GM21529 (cell line): ENCODE measurements at regions not wholly inside any gene's neighbourhood (a gene's known extent, or its start where the extent isn't known, plus 50 kb on each side); places are given as distances from the start of the nearest gene placed in this dataset.
"Not testable (repeated sequence)": the region's sequence is repeated elsewhere in the genome, so short reads cannot be mapped to it uniquely, and the experiment has no call there.

Experiments
- ATAC-seq: cut with Tn5 transposase; IDR thresholded peaks from one replicate; pipeline ENCODE4 v1.9.1; 2021; ENCODE audit not compliant: unreplicated experiment

- ATAC-seq, result no peak
Observed at GRCh38 chr11:112533682-112534081, 273.0 kb upstream of the PLET1 start.

- no peak for ATAC-seq
Observed at GRCh38 chr11:112534208-112534607, 273.5 kb upstream of the PLET1 start.

GRCh38 chr11:112537026-112537425, 276.4 kb upstream of the PLET1 start:
- no peak for ATAC-seq

GRCh38 chr11:112537846-112538330, 277.2 kb upstream of the PLET1 start:
- ATAC-seq, result no peak

GRCh38 chr11:112538534-112539280, 278.0 kb upstream of the PLET1 start:
- no peak for ATAC-seq

GRCh38 chr11:112539281-112539555, 278.6 kb upstream of the PLET1 start:
- not testable (repeated sequence) for ATAC-seq

GRCh38 chr11:112539741-112540140, 279.1 kb upstream of the PLET1 start:
- no peak for ATAC-seq

GRCh38 chr11:112540261-112540660, 279.6 kb upstream of the PLET1 start:
- no peak for ATAC-seq

- no peak for ATAC-seq
Observed at GRCh38 chr11:112541140-112542046, 280.7 kb upstream of the PLET1 start.

- ATAC-seq, result no peak
Observed at GRCh38 chr11:112542479-112542878, 281.8 kb upstream of the PLET1 start.

- no peak for ATAC-seq
Observed at GRCh38 chr11:112543390-112543789, 282.7 kb upstream of the PLET1 start.

- no peak for ATAC-seq
Observed at GRCh38 chr11:112548641-112549040, 288.0 kb upstream of the PLET1 start.

GRCh38 chr11:112553205-112553731, 292.6 kb upstream of the PLET1 start:
- no peak for ATAC-seq

- ATAC-seq, result no peak
Observed at GRCh38 chr11:112554586-112554985, 293.9 kb upstream of the PLET1 start.

GRCh38 chr11:112555491-112556364, 295.1 kb upstream of the PLET1 start:
- no peak for ATAC-seq

GRCh38 chr11:112558691-112559090, 298.0 kb upstream of the PLET1 start:
- no peak for ATAC-seq

- no peak for ATAC-seq
Observed at GRCh38 chr11:112563808-112564207, 303.1 kb upstream of the PLET1 start.

- ATAC-seq, result no peak
Observed at GRCh38 chr11:112564228-112564955, 303.7 kb upstream of the PLET1 start.

GRCh38 chr11:112565551-112565950, 304.9 kb upstream of the PLET1 start:
- ATAC-seq, result no peak

GRCh38 chr11:112566124-112566523, 305.5 kb upstream of the PLET1 start:
- ATAC-seq, result no peak
